NB4 (cell line): ENCODE measurements at regions not wholly inside any gene's neighbourhood (a gene's known extent, or its start where the extent isn't known, plus 50 kb on each side); places are given as distances from the start of the nearest gene placed in this dataset.

ENCODE experiments used
- DNase-seq: peaks from one replicate; pipeline ENCODE4 v3.0.0; 2010; ENCODE audit warnings: low read depth
- H3K4me3 ChIP-seq: one replicate; pipeline ENCODE4 v1.5.1; 2011; ENCODE audit warnings: mild to moderate bottlenecking, low read depth, low read length, moderate library complexity
- CTCF ChIP-seq: IDR thresholded peaks from one replicate; pipeline ENCODE4 v1.5.1; 2012; ENCODE audit warnings: low read depth, low read length
- MAX ChIP-seq: IDR thresholded peaks from 2 replicates; pipeline ENCODE4 v1.6.1; 2011; ENCODE audit warnings: low read depth, low read length
- MYC ChIP-seq: IDR thresholded peaks from 2 replicates; pipeline ENCODE4 v1.6.1; 2011; ENCODE audit warnings: low read depth, low read length
- POLR2A ChIP-seq: IDR thresholded peaks from 2 replicates; pipeline ENCODE4 v1.6.1; 2011; ENCODE audit warnings: mild to moderate bottlenecking; ENCODE audit not compliant: insufficient read length; ENCODE audit errors: extremely low read depth

GRCh38 chr1:165034136-165034809, 322.2 kb downstream of the LMX1A start:
- DNase-seq = no peak
- H3K4me3 ChIP-seq = no peak overlapping the region
- TF ChIP-seq POLR2A = no peak
- TF ChIP-seq MYC = no peak
- TF ChIP-seq MAX = no peak
- no peak for TF ChIP-seq CTCF

- no peak overlapping the region for H3K4me3 ChIP-seq
- no peak for DNase-seq
- TF ChIP-seq MAX (no peak), CTCF (no peak), MYC (no peak), POLR2A (no peak)
Measured at GRCh38 chr1:165031001-165031400, 325.5 kb downstream of the LMX1A start.

GRCh38 chr1:165025805-165026204, 330.7 kb downstream of the LMX1A start:
- TF ChIP-seq MAX (no peak), MYC (no peak), CTCF (no peak), POLR2A (no peak)
- H3K4me3 ChIP-seq = no peak overlapping the region
- no peak for DNase-seq

GRCh38 chr1:165014753-165015152, 341.8 kb downstream of the LMX1A start:
- no peak for DNase-seq
- TF ChIP-seq CTCF (no peak), POLR2A (no peak), MYC (no peak), MAX (no peak)
- no peak overlapping the region for H3K4me3 ChIP-seq

GRCh38 chr1:165011991-165012531, 344.5 kb downstream of the LMX1A start:
- no peak overlapping the region for H3K4me3 ChIP-seq
- no peak for DNase-seq
- TF ChIP-seq MAX = no peak

GRCh38 chr1:165011186-165011585, 345.3 kb downstream of the LMX1A start:
- no peak for DNase-seq
- no peak overlapping the region for H3K4me3 ChIP-seq
- no peak for TF ChIP-seq MYC
- no peak for TF ChIP-seq MAX
- TF ChIP-seq CTCF = no peak
- TF ChIP-seq POLR2A = no peak
